NCI-H748 (cell line): ENCODE measurements at regions not wholly inside any gene's neighbourhood (a gene's known extent, or its start where the extent isn't known, plus 50 kb on each side); places are given as distances from the start of the nearest gene placed in this dataset.

ENCODE experiments used
- DNase-seq: peaks from one replicate; lab custom pipeline; 2025; ENCODE audit not compliant: unreplicated experiment; lab: John Stamatoyannopoulos, UW

- no peak for DNase-seq
Observed at GRCh38 chr5:96284727-96285389, 148.2 kb downstream of the PCSK1 start.

- DNase-seq, result no peak
Observed at GRCh38 chr5:96283589-96283988, 149.5 kb downstream of the PCSK1 start.

GRCh38 chr5:96282020-96282419 lies 151.0 kb downstream of the PCSK1 start:
- no peak for DNase-seq

GRCh38 chr5:96280946-96281393 lies 152.1 kb downstream of the PCSK1 start:
- DNase-seq, result no peak

- DNase-seq, result no peak
Observed at GRCh38 chr5:96279801-96280542, 153.1 kb downstream of the PCSK1 start.

- DNase-seq, result no peak
Observed at GRCh38 chr5:96278981-96279380, 154.1 kb downstream of the PCSK1 start.

- no peak for DNase-seq
Observed at GRCh38 chr5:96275051-96275450, 158.0 kb downstream of the PCSK1 start.

GRCh38 chr5:96265487-96265886 lies 167.6 kb downstream of the PCSK1 start:
- no peak for DNase-seq

GRCh38 chr5:96264047-96264446 lies 169.0 kb downstream of the PCSK1 start:
- no peak for DNase-seq

- no peak for DNase-seq
Observed at GRCh38 chr5:96262105-96262504, 170.9 kb downstream of the PCSK1 start.

GRCh38 chr5:96260009-96260408 lies 173.0 kb downstream of the PCSK1 start:
- no peak for DNase-seq

GRCh38 chr5:96259151-96259772 lies 173.8 kb downstream of the PCSK1 start:
- DNase-seq, result no peak

- no peak for DNase-seq
Observed at GRCh38 chr5:96258692-96259091, 174.4 kb downstream of the PCSK1 start.

GRCh38 chr5:96257904-96258303 lies 175.1 kb downstream of the PCSK1 start:
- no peak for DNase-seq

- DNase-seq, result peak; percentile 36
Observed at GRCh38 chr5:96256795-96257470, 176.1 kb downstream of the PCSK1 start.

- no peak for DNase-seq
Observed at GRCh38 chr5:96254980-96255691, 177.9 kb downstream of the PCSK1 start.

- no peak for DNase-seq
Observed at GRCh38 chr5:96253140-96253539, 179.9 kb downstream of the PCSK1 start.

- no peak for DNase-seq
Observed at GRCh38 chr5:96252596-96252995, 180.5 kb downstream of the PCSK1 start.

- DNase-seq, result no peak
Observed at GRCh38 chr5:96250782-96251181, 182.3 kb downstream of the PCSK1 start.

GRCh38 chr5:96248131-96248530 lies 184.9 kb downstream of the PCSK1 start:
- no peak for DNase-seq

GRCh38 chr5:96247708-96248107 lies 185.3 kb downstream of the PCSK1 start:
- DNase-seq, result no peak
